Amniotic epithelial cell (primary cell): ENCODE measurements at regions not wholly inside any gene's neighbourhood (a gene's known extent, or its start where the extent isn't known, plus 50 kb on each side); places are given as distances from the start of the nearest gene placed in this dataset.
"Not testable (repeated sequence)": the region's sequence is repeated elsewhere in the genome, so short reads cannot be mapped to it uniquely, and the experiment has no call there.

Experiments
- DNase-seq: peaks from one replicate; pipeline ENCODE4 v3.0.0-alpha.2; 2010; ENCODE audit warnings: low read depth

GRCh38 chr3:66933233-66933632 lies 64.9 kb upstream of the KBTBD8 start:
- no peak for DNase-seq

- no peak for DNase-seq
Observed at GRCh38 chr3:66934041-66934440, 64.1 kb upstream of the KBTBD8 start.

GRCh38 chr3:66934725-66935124 lies 63.4 kb upstream of the KBTBD8 start:
- no peak for DNase-seq

- not testable (repeated sequence) for DNase-seq
Observed at GRCh38 chr3:66937041-66937440, 61.1 kb upstream of the KBTBD8 start.

GRCh38 chr3:66938338-66938963 lies 59.7 kb upstream of the KBTBD8 start:
- DNase-seq: peak; percentile 56

- DNase-seq: no peak
Observed at GRCh38 chr3:66948041-66948440, 50.1 kb upstream of the KBTBD8 start.
